Hippocampal formation (tissue), 2 donors: ENCODE measurements at regions not wholly inside any gene's neighbourhood (a gene's known extent, or its start where the extent isn't known, plus 50 kb on each side); places are given as distances from the start of the nearest gene placed in this dataset.
"Not testable (repeated sequence)": the region's sequence is repeated elsewhere in the genome, so short reads cannot be mapped to it uniquely, and the experiment has no call there.

Experiments used
- DNase-seq, 2 donors: peaks; one replicate each; lab custom pipeline; 2025; lab: John Stamatoyannopoulos, UW

DNA sequence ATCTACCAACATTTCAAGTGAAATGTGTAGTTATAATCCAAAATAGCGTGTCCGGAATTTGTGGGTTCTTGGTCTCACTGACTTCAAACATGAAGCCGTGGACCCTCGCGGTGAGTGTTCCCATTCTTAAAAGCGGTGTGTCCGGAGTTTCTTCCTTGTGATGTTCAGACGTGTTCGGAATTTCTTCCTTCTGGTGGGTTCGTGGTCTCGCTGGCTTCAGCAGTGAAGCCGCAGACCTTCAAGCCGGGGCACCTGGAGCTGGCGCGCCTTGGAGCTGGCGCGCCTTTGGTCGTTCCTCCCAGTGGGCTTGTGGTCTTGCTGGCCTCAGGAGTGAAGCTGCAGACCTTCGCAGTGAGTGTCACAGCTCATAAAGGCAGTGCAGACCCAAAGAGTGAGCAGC lies 291.5 kb upstream of the EYS start:
- DNase-seq = no peak

DNA sequence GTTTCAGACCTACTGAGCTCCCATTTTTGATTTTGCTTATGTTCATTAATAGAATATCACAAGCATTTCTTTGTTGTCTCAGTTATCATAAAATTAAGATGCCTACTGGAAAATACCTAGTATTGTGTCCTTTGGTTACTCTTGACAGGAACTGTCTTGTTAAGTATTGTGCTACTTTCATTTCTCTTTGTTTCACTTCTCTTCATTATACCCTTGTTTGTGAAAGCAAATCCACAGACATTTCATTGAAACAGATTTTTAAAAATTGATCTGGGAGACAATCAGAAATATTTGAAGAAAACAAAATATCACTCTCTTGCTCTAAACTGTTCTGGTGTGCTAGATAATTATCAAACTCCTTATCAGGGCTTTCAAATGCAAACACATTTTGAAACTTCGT lies 290.5 kb upstream of the EYS start:
- no peak for DNase-seq

DNA sequence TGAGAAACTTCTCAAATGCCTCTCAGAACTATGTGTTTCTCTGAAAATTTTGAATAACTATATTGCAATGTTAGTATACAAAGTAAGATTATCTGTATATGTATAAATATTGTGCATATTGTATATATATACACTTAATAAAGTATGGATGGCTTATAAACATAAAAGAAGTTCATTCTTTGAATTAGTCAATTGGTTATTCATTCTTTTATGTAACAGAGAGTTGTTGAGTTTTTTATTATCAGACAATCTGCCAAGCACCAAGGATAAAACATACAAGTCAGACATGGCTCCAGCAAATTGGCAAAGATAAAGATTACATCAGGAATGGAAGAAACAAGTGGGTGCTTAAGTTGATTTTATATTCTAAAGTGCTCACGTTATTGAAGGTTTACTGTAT lies 289.1 kb upstream of the EYS start:
- no peak for DNase-seq

DNA sequence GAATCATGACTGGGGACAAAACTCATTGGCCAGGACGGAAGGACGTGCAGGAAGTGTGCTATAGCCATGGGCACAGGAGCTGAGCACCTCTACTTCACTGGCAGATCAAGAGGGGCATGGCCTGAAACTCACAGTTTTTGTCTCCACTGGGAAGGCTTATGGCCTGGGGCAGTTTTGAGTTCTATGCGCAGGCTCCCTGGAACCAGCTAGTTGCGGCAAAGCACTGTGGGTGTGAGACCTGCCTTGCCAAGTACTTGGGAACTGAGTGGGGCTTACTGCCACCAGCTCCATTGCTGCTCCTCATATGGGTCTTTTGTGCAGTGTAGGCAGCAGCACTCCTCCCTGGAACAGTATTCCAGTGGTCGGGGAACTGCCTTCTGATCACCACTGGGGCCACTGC lies 282.6 kb upstream of the EYS start:
- DNase-seq = no peak

DNA sequence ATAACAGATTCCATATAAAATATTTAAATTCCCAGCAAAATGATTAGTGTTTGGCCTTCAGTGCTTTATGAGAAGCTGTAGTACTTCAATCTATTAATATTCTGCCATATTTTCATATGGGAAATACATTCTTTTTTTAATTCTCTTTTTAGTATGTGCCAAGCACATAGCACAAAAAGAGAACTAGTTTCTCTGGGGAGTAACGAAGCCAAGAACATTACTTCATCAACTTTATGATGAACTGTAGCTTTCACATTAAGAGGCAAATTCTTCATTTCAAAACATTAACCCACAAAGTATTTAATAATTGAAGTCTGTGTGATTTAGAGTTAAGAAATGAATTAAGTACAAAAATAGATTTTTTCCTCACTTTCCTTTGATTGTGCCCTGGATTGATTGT lies 281.0 kb upstream of the EYS start:
- no peak for DNase-seq

DNA sequence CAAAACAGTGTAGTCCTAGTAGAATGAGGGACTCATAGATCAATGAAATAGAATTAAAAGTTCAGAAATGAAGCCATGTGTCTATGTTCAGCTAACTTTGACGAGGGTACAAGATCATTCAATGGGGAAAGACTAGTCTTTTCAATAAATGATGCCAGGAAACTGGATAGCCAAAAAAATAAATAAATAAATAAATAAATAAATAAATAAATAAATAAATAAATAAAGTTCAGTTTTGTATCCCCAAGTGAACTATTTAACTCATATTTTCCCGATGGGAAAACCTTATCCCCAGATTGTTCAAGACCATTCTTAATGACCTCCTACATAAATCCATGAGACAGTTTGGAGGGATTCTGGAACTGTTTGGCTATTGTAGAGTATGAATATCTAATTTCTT lies 277.1 kb upstream of the EYS start:
- no peak for DNase-seq

DNA sequence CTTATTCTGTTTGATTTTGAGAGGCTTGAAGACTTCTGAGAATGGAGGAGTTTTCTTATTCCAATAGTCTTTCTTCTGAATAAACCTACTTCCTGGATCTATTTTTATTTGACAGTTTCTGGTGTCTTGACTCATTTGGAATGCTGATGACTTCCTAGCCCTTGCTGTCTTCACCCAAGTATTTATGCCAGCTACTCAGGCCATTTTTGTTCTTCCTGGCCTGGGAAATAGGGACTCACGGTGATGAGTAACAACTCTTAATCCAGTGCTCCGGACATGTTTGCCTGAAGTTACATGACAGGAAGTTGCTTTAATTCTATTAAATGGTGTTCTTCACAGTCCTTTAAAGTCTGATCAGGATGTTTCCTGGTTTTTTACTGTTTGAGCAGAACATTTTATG lies 272.1 kb upstream of the EYS start:
- DNase-seq = no peak

DNA sequence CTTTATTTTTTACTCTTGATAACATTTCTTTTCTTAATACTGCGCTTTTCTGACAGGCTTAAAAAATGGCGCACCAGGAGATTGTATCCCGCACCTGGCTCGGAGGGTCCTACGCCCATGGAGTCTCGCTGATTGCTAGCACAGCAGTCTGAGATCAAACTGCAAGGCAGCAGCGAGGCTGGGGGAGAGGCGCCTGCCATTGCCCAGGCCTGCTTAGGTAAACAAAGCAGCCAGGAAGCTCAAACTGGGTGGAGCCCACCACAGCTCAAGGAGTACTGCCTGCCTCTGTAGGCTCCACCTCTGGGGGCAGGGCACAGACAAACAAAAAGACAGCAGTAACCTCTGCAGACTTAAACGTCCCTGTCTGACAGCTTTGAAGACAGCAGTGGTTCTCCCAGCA lies 264.2 kb upstream of the EYS start:
- DNase-seq = not testable (repeated sequence)

DNA sequence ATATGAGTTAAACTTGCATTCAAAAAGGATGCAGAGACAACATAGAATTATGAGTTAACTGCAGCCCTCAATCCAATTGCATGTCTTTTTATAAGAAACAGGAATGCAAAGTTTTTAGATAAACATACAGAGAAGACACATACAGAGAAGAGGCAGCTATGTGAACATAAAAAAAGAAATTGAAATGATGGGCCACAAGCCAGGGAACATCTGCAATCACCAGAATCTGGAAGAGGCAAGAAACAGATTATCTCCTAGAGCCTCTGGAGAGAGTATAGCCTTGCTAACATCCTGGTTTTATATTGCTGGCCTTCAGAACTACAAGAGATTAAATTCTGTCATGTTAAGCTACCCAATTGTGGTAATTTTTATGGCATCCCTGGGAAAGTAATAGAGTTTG lies 257.2 kb upstream of the EYS start:
- DNase-seq = no peak

DNA sequence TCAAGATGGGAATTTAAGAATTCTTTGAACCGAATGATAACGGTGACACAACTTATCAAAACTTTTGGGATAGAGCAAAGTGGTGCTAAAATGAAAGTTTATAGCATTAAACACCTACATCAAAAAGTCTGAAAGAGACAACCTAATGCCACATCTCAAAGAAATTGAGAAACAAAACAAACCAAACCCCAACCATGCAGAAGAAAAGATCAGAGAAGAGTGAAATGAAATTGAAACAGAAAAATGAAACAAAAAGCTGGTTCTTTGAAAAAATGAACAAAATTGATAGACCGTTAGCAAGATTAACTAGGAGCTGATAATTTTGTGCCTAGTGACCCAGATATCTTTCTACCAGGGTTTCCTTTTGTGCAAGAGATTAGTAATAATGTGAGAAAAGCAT lies 248.0 kb upstream of the EYS start:
- no peak for DNase-seq

DNA sequence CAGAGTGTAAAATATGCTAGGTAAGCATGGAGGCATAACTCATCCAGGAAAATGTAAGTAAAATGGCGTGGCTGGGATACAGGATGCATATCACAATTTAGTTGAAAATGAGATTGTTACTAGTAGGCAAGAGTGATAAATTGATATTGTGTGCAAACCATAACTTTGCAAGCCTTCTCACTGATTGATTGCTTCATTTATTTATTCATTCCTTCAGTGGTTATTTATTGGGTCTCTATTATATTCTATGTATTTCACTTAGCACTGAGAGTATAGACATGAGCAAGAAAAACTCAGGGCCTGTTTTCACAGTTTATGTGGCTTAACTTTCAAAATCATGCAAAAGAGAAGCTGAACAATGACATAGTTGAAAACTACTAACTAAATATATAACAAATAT lies 241.0 kb upstream of the EYS start:
- DNase-seq = no peak

DNA sequence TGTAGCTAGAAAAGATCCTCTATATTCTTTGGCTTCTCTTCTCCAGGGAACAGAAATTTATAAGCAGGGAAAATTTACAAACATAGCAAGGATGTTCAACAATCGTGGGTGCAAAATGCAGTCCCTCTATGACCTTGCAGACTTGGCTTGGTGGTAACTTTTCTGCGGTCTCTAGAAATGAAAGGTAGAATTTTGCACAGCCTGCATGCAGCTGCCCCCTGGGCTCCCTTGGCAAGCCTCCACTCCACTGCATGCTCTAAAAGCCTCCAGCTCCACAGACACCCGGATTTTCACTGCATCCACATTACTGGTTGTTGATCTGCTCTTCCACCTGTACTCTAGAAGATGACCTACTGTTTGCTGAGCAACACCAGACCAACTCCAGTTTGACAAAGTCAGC lies 236.5 kb upstream of the EYS start:
- DNase-seq = no peak

DNA sequence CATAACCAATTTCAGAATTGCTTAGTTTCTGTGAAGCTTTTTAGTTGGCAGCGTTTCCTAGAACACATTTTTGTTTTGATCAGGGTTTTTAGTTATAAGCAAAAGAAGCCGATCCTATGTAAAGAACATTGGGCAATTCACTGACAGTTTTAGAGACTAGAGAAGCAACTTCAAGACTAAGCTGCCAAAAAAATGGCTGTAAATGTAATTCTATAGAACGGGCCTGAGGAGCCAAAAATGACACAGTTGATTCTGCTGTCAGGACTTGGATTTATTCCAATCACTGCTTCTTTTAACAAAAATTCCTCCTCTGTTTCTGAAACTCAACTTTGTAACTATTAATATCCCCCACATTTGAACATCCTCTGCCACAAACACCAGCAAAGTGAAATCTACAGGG lies 236.0 kb upstream of the EYS start:
- no peak for DNase-seq

DNA sequence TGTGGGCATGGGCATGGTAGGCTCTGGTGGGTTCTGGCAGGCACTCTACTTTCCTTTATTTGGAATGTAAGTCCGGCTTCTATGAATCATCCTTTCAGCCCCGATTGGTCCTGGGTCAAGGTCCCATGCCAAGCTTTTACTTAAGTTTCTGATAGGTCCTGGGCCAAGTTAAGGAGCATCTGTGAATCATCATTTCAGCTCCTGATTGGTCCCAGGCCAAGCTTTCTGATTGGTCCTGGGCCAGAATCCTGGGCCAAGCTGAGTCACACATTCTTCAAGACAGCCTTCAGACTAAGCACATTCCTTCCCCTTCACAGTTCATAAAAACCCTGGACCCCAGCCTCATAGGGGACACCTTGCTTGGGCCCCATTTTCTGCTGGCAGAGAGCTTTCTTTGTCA lies 231.0 kb upstream of the EYS start:
- no peak for DNase-seq

DNA sequence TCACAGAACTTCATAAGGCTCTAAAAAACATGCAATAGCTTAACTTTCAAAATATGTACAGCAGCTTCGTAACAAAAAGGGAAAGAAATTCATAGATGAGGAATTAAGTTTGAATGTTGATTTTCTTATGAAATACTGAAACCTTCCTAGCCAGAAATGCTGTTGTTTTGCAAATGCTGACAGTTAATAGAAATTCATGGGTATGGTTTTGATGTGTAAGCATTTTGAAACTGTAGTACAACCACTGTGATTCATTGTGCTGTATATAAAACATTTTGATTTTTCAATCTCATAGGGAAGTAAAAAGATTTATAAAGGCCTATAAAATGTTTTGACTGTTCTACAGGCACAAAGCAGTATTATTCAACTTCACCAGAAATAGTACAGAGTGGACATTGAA lies 228.4 kb upstream of the EYS start:
- DNase-seq = no peak

DNA sequence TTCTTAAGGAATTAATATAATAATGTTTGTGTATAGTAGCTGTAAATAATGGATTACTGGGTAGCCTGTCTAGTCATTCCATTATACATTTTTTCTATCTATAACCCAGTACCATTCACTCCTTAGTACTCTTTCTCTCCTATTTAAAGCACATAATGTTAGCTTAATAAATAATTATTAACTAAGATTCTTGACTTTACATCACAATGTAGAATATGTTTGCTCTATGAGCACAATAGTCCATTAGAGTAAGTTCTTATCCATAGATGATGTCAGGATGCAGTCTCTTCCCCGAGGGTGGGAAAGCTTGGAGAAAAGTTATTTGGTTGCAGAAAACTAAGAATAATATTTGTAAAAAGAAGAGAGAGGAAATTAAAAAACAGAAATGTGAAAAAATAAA lies 226.4 kb upstream of the EYS start:
- no peak for DNase-seq

DNA sequence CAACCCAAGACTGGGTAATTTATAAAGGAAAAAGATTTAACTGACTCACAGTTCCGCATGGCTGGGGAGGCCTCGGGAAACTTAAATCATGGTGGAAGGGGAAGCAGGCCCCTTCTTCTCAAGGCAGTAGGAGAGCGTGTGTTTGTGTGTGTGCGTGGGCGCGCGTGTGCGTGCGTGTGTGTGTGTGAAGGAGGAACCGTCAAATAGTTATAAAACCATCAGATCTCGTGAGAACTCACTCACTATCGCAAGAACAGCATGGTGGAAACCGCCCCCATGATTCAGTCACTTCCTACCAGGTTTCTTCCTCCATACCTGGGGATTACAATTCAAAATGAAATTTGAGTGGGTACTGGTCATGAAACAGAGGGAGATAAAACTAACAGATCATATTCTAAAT lies 220.1 kb upstream of the EYS start:
- DNase-seq = no peak

DNA sequence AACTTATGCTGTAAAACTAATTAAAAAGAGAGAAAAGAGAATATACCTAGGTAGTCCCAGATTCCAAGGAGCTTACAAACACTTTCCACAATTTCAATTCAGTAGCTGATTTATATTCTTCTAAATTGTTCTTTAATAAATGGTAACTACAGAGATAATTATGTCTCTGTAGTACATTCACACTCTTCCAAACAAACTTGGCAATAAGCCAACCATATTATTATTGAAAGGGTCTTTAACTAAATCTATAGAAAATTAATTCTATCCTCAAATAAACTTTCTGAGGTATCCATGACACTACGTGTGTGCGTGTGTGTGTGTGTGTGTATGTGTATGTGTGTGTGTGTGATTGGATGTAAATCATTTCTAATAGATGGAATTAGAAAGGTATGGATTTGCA lies 217.4 kb upstream of the EYS start:
- no peak for DNase-seq

DNA sequence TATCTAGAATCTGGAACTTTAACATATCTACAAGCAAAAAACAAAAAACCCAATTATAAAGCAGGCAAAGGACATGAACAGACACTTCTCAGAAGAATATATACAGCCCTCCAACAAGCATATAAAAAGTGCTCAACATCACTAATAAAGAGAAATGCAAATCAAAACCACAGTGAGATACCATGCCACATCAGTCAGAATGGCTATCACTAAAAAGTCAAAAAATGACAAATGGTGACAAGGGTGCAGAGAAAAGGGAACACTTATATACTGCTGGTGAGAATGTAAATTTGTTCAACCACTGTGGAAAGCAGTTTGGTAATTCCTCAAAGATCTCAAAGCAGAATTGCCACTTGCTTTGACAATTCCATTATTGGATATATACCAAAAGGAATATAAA lies 215.0 kb upstream of the EYS start:
- no peak for DNase-seq

DNA sequence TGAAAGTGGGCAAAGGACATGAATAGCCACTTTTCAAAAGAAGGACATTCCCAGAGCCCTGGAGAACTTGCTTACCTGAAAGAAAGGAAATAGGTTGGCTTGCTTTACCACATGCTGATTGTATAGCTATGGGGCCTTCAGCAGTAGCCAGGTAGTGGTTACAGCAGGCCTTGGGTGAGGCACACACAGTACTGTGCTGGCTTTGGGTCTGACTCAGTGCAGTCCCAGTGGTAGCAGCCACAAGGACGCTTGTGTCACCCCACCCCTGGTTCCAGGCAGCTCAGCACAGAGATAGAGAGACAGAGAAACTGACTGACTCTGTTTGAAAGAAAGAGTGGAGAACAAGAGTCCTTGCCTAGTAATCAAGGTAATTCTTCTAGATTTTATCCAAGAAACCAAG lies 201.0 kb upstream of the EYS start:
- no peak for DNase-seq

DNA sequence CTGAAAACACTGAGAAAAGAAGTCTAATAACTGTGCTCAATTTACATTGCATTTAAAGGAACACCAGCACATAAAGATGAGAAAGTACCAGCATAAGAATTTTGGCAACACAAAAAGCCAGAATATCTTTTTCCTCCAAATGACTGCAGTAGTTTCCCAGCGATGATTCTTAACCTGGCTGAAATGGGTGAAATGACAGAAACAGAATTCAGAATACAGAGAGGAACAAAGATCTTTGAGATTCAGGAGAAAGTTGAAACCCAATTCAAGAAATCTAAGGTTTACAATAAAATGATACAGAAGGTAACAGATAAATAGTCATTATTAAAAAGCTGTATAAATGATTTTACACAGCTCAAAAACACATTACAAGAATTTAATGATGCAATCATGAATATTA lies 197.0 kb upstream of the EYS start:
- DNase-seq = no peak

DNA sequence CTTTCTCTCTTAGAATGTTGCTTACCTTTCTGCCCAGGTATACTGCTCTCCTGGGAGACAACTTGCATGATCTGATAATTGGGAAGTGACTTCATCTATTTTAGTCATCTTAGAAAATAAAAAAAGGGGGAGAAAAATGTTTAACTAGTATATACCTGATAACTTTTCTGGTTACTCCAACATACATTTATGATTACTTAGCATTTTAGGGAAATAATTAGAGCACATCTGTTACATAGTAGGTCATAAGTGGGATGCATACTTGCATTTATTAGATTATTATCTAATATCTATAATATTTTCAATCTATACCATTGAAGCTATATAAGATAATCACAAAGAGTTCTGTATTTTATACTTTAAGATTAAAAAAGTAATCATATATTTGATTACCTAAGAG lies 193.9 kb upstream of the EYS start:
- DNase-seq = no peak

DNA sequence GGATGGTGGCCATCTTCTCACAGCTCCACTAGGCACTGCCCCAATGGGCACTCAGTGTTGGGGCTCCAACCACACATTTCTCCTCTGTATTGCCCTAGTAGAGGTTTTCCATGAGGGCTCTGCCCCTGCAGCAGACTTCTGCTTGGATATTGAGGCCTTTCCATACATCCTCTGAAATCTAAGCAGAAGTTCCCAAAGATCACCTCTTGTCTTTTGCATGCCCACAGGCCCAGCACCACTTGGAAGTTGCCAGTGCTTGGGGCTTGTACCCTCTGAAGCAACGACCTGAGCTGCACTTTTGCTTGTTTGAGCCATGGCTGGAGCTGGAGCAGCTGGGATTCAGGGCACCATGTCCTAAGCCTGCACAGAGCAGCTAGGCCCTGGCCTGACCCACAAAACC lies 189.1 kb upstream of the EYS start:
- DNase-seq = no peak

DNA sequence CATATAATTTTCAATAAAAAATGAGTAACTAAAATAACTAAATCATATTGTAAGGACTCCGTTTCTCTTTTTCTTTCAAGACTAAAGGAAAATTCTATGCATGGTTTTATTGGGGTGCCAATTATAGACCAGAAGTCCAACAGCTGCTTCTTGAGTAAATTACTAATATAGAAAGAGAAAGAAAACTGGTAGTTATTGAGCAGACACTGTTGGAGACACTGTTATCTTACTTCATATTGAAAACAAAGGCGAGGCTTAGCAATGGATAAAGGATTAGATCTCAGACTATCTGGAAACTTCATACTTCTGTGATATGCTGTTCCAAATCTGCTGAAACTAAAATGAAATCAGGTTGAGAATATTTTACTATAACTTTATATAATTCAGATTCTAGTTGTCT lies 169.6 kb upstream of the EYS start:
- DNase-seq = no peak

DNA sequence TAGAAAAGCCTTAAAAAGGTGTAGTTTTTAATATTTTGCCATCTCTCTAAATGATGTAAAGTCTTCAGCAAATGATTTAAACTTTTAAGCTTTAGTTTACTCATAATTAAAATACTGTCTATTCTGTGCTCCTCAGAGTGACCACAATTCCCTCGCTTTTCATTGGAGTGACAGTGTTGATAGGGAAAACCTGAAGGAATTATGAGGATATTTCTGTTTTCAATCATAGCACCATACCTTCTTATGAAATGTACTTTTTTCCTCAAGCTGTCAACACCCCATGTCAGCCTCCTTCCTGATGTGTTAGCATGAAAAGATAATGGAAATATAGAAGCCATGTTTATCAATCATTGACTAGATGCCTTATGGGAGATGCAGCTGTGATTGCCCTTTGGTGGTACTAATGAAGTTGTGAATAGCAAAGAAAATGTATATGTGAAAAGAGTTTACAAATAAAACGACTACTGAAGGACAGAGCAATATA lies 145.4 kb upstream of the EYS start:
- no peak for DNase-seq
